H9 (cell line): ENCODE measurements at regions not wholly inside any gene's neighbourhood (a gene's known extent, or its start where the extent isn't known, plus 50 kb on each side); places are given as distances from the start of the nearest gene placed in this dataset.

ENCODE experiments used
- DNase-seq: peaks from one replicate; pipeline ENCODE4 v3.0.0-alpha.2; 2017
- H2AFZ ChIP-seq: one replicate; pipeline ENCODE4 v1.6.1; 2013; ENCODE audit warnings: mild to moderate bottlenecking, low read length, control low read depth, moderate library complexity
- H2AK5ac ChIP-seq: 2 replicates; pipeline ENCODE4 v1.6.1; 2013; ENCODE audit warnings: low read length, control low read depth, mixed read lengths; ENCODE audit not compliant: insufficient read length
- H2BK120ac ChIP-seq: one replicate; pipeline ENCODE4 v1.6.1; 2013; ENCODE audit warnings: low read depth, mild to moderate bottlenecking, low read length, control low read depth, inconsistent platforms; ENCODE audit not compliant: poor library complexity, severe bottlenecking
- H2BK12ac ChIP-seq: 2 replicates; pipeline ENCODE4 v1.6.1; 2013; ENCODE audit warnings: low read length, control low read depth, mixed read lengths, low read depth; ENCODE audit not compliant: insufficient read length
- H2BK15ac ChIP-seq: 2 replicates; pipeline ENCODE4 v1.6.1; 2013; ENCODE audit warnings: low read depth, low read length, control low read depth
- H2BK20ac ChIP-seq: one replicate; pipeline ENCODE4 v1.6.1; 2013; ENCODE audit warnings: low read depth, mild to moderate bottlenecking, low read length, control low read depth, inconsistent platforms; ENCODE audit not compliant: poor library complexity, severe bottlenecking
- H2BK5ac ChIP-seq: 2 replicates; pipeline ENCODE4 v1.6.1; 2013; ENCODE audit warnings: low read length, control low read depth, mixed read lengths; ENCODE audit not compliant: insufficient read length
- H3K14ac ChIP-seq: 2 replicates; pipeline ENCODE4 v1.6.1; 2013; ENCODE audit warnings: low read length, control low read depth; ENCODE audit not compliant: insufficient read depth
- H3K18ac ChIP-seq: 2 replicates; pipeline ENCODE4 v1.6.1; 2013; ENCODE audit warnings: low read depth, mild to moderate bottlenecking, mixed read lengths, low read length, control low read depth; ENCODE audit not compliant: insufficient read length
- H3K23ac ChIP-seq: 2 replicates; pipeline ENCODE4 v1.6.1; 2013; ENCODE audit warnings: low read length, control low read depth, mixed read lengths, low read depth; ENCODE audit not compliant: insufficient read length
- H3K23me2 ChIP-seq: 2 replicates; pipeline ENCODE4 v1.6.1; 2013; ENCODE audit warnings: low read depth, mild to moderate bottlenecking, mixed read lengths, low read length, control low read depth; ENCODE audit not compliant: insufficient read length, poor library complexity, severe bottlenecking
- H3K27ac ChIP-seq: 2 replicates; pipeline ENCODE4 v1.5.1; 2013; ENCODE audit warnings: low read length, control low read depth, mixed read lengths, low read depth; ENCODE audit not compliant: insufficient read length
- H3K27me3 ChIP-seq: 2 replicates; pipeline ENCODE4 v1.6.1; 2013; ENCODE audit warnings: low read length, control low read depth, inconsistent platforms; ENCODE audit not compliant: insufficient read depth
- H3K4ac ChIP-seq: 2 replicates; pipeline ENCODE4 v1.6.1; 2013; ENCODE audit warnings: low read depth, mild to moderate bottlenecking, control low read depth, inconsistent platforms, low read length, moderate library complexity
- H3K4me1 ChIP-seq: 2 replicates; pipeline ENCODE4 v1.6.1; 2013; ENCODE audit warnings: low read length, control low read depth, inconsistent platforms; ENCODE audit not compliant: insufficient read depth
- H3K4me2 ChIP-seq: 2 replicates; pipeline ENCODE4 v1.6.1; 2013; ENCODE audit warnings: low read length, control low read depth, mixed read lengths; ENCODE audit not compliant: insufficient read length, insufficient read depth
- H3K56ac ChIP-seq: 2 replicates; pipeline ENCODE4 v1.6.1; 2013; ENCODE audit warnings: low read depth, mild to moderate bottlenecking, mixed read lengths, low read length, control low read depth; ENCODE audit not compliant: insufficient read length
- H3K79me1 ChIP-seq: 2 replicates; pipeline ENCODE4 v1.6.1; 2013; ENCODE audit warnings: low read depth, mild to moderate bottlenecking, moderate library complexity, low read length, control low read depth, inconsistent platforms; ENCODE audit not compliant: insufficient read depth, poor library complexity, severe bottlenecking
- H3K79me2 ChIP-seq: 2 replicates; pipeline ENCODE4 v1.6.1; 2013; ENCODE audit warnings: low read length, control low read depth, inconsistent platforms; ENCODE audit not compliant: insufficient read depth
- H3K9ac ChIP-seq: 2 replicates; pipeline ENCODE4 v1.6.1; 2013; ENCODE audit warnings: low read length, control low read depth, mixed read lengths; ENCODE audit not compliant: insufficient read length; ENCODE audit errors: extremely low read depth
- H3K9me3 ChIP-seq: one replicate; pipeline ENCODE4 v1.6.1; 2013; ENCODE audit warnings: low read depth, low read length, inconsistent platforms; ENCODE audit not compliant: control insufficient read depth
- H3T11ph ChIP-seq: one replicate; pipeline ENCODE4 v1.6.1; 2013; ENCODE audit warnings: mild to moderate bottlenecking, low read length, control low read depth, inconsistent platforms
- H4K20me1 ChIP-seq: one replicate; pipeline ENCODE4 v1.6.1; 2013; ENCODE audit not compliant: control insufficient read depth, insufficient read length, insufficient read depth
- H4K5ac ChIP-seq: 2 replicates; pipeline ENCODE4 v1.6.1; 2013; ENCODE audit warnings: low read depth, mild to moderate bottlenecking, mixed read lengths, low read length, control low read depth; ENCODE audit not compliant: insufficient read length
- H4K8ac ChIP-seq: replicated peaks from 2 replicates; pipeline ENCODE4 v1.6.1; 2013; ENCODE audit warnings: low read length, control low read depth, mixed read lengths, low read depth; ENCODE audit not compliant: insufficient read length
- H4K91ac ChIP-seq: 2 replicates; pipeline ENCODE4 v1.6.1; 2013; ENCODE audit warnings: low read depth, mild to moderate bottlenecking, moderate library complexity, mixed read lengths, low read length, control low read depth; ENCODE audit not compliant: insufficient read length
- H3K27ac Mint-ChIP-seq, 3 experiments: 2 replicates in 2 of 3; 3 replicates in 1 of 3; pipeline ENCODE4 v1.8.0; 2020 to 2021; ENCODE audit warnings: mixed read lengths in 3 of 3, mild to moderate bottlenecking in 1 of 3, moderate library complexity in 1 of 3
- H3K27me3 Mint-ChIP-seq: 2 replicates; pipeline ENCODE4 v1.8.0; 2021; ENCODE audit warnings: low read depth, mild to moderate bottlenecking, moderate library complexity, mixed read lengths
- H3K36me3 Mint-ChIP-seq, 3 experiments: 2 replicates in 2 of 3; 3 replicates in 1 of 3; pipeline ENCODE4 v1.8.0; 2020 to 2021; ENCODE audit warnings: low read depth in 3 of 3, mixed read lengths in 3 of 3; ENCODE audit not compliant: insufficient read depth in 1 of 3
- H3K4me1 Mint-ChIP-seq, 2 experiments: 2 replicates each; pipeline ENCODE4 v1.8.0; 2020; ENCODE audit warnings: mixed read lengths in 2 of 2
- H3K4me3 Mint-ChIP-seq, 2 experiments: 2 replicates in 1 of 2; 3 replicates in 1 of 2; pipeline ENCODE4 v1.8.0; 2020 to 2021; ENCODE audit warnings: mild to moderate bottlenecking in 2 of 2, mixed read lengths in 2 of 2, moderate library complexity in 1 of 2
- H3K9me3 Mint-ChIP-seq, 2 experiments: 2 replicates in 1 of 2; 3 replicates in 1 of 2; pipeline ENCODE4 v1.8.0; 2020; ENCODE audit warnings: mild to moderate bottlenecking in 2 of 2, mixed read lengths in 2 of 2, moderate library complexity in 1 of 2
- CTCF ChIP-seq: fragments of 200-600 bp; sonication (generic); conservative IDR thresholded peaks from 3 replicates; pipeline ENCODE4 v1.8.0; 2021; ENCODE audit warnings: antibody characterized with exemption, mild to moderate bottlenecking
- WGBS: extraction: QIAGEN DNeasy Blood & Tissue Kit; methylation state at CpG from one replicate; pipeline ENCODE4 v1.1.7; 2013; ENCODE audit warnings: missing lambda C conversion rate, low lambda C conversion rate, mixed read lengths; ENCODE audit not compliant: insufficient read length; ENCODE audit errors: extremely low coverage; 5-methylcytosine and 5-hydroxymethylcytosine counted together

GRCh38 chr1:221532071-221532773 is 209.7 kb downstream of the DUSP10 start:
- H2AK5ac ChIP-seq, result no peak overlapping the region
- Mint-ChIP-seq H3K4me3 (no peak overlapping the region), H3K4me1 (peaks cover 2 to 6% of the 10 kb centered on the region in 2 experiments; a peak in 2 of 4 replicates), H3K27me3 (peaks cover 3% of the 10 kb centered on the region; the same call in 1 of the 2 replicates), H3K9me3 (no peaks in the 10 kb centered on the region), H3K36me3 (no peaks in the 10 kb centered on the region), H3K27ac (no peak overlapping the region)
- H3K79me1 ChIP-seq, result no peaks in the 10 kb centered on the region
- no peak overlapping the region for H3T11ph ChIP-seq
- no peak overlapping the region for H2AFZ ChIP-seq
- no peak overlapping the region for H2BK12ac ChIP-seq
- H3K4me1 ChIP-seq, result no peaks in the 10 kb centered on the region
- H3K27ac ChIP-seq, result no peak overlapping the region
- no peaks in the 10 kb centered on the region for H3K23me2 ChIP-seq
- H4K5ac ChIP-seq, result no peak overlapping the region
- no peaks in the 10 kb centered on the region for H3K9me3 ChIP-seq
- H3K79me2 ChIP-seq, result no peaks in the 10 kb centered on the region
- no peak overlapping the region for H2BK5ac ChIP-seq
- WGBS, result no CpG with 5 or more reads among the region's 5 CpGs
- no peak overlapping the region for H4K8ac ChIP-seq
- no peak overlapping the region for H3K56ac ChIP-seq
- no peak for DNase-seq
- H3K18ac ChIP-seq, result no peak overlapping the region
- no peak overlapping the region for H2BK120ac ChIP-seq
- H3K27me3 ChIP-seq, result no peaks in the 10 kb centered on the region
- no peak overlapping the region for H4K91ac ChIP-seq
- no peak overlapping the region for H3K4ac ChIP-seq
- no peak overlapping the region for H3K9ac ChIP-seq
- no peak overlapping the region for H3K14ac ChIP-seq
- no peak overlapping the region for H3K4me2 ChIP-seq
- no peak overlapping the region for H2BK15ac ChIP-seq
- no peak overlapping the region for H2BK20ac ChIP-seq
- no peaks in the 10 kb centered on the region for H4K20me1 ChIP-seq
- H3K23ac ChIP-seq, result no peak overlapping the region
- no peak for TF ChIP-seq CTCF
